ENCODE measurements at regions not wholly inside any gene's neighbourhood (a gene's known extent, or its start where the extent isn't known, plus 50 kb on each side); places are given as distances from the start of the nearest gene placed in this dataset.
"Not testable (repeated sequence)": the region's sequence is repeated elsewhere in the genome, so short reads cannot be mapped to it uniquely, and the experiment has no call there.

DNA sequence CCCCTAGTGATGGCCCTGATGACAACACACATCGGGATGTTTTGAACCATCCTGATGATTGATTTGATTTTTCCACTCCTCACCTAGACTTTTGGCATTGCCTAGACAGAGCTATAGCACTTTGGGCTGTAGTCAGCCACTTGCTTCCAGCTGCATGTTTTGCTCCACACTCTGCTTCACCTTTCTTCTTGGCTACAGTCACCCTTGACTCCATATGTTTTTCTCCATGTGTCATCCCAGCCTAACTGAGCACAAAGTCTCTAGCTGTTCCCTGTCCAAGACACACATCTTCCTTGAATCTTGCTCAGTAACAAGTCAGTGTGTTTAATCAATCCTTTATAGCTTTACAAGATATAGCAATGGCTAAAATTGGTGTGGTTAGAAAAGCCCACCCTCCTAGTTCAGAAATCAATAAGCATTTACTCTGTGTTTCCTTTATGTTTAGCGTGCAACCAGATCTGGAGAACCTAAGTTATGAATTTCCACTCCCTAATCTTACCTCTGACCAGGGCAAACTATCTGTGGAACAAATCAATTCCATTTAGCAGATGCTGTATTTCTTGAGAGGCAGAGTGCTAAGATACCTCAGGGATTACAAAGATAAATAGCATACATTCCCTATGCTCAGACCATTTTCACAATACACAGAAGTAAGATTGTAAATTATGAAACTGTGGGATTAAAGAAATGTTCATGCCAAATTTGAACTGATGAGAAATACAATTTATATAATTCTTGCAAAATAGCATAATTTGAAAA lies 98.4 kb upstream of the LYPLAL1 start:
- no peak for DNase-seq (ENCODE audit: low read depth in 2 of 2, low spot score in 1 of 2)

DNA sequence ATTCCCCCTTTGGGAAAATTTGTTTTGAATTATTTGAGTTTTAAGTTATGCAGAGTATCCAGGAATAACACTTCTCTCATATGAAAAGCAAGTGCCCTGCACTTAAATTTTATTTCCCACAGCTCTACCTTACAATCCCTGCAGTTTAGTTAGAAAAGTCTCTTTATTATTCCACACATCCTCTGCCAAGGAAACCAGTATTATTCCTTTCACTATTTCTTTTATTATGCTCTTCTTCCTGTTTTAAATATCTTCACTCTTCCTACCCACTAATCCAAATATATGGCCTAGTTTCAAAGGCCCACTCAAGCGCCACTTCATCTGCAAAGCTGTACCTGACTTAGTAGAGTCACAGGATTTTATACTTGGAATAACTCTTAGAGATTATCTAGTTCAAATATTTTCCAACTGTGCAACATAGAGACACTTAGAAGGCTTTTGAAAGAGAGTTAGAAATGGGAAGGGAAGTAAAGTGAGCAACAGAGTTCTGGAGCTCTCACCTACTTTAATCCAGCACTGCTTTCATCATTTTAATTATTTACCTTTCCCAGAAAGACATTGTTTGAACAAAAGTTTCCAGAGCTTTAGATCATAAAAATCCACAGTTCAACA lies 97.2 kb upstream of the LYPLAL1 start:
- no peak for DNase-seq (ENCODE audit: low read depth in 2 of 2, low spot score in 1 of 2)

GRCh38 chr1:219077767-219078166 lies 95.9 kb upstream of the LYPLAL1 start:
- DNase-seq (ENCODE audit: low read depth in 2 of 2, low spot score in 1 of 2) = not testable (repeated sequence)

DNA sequence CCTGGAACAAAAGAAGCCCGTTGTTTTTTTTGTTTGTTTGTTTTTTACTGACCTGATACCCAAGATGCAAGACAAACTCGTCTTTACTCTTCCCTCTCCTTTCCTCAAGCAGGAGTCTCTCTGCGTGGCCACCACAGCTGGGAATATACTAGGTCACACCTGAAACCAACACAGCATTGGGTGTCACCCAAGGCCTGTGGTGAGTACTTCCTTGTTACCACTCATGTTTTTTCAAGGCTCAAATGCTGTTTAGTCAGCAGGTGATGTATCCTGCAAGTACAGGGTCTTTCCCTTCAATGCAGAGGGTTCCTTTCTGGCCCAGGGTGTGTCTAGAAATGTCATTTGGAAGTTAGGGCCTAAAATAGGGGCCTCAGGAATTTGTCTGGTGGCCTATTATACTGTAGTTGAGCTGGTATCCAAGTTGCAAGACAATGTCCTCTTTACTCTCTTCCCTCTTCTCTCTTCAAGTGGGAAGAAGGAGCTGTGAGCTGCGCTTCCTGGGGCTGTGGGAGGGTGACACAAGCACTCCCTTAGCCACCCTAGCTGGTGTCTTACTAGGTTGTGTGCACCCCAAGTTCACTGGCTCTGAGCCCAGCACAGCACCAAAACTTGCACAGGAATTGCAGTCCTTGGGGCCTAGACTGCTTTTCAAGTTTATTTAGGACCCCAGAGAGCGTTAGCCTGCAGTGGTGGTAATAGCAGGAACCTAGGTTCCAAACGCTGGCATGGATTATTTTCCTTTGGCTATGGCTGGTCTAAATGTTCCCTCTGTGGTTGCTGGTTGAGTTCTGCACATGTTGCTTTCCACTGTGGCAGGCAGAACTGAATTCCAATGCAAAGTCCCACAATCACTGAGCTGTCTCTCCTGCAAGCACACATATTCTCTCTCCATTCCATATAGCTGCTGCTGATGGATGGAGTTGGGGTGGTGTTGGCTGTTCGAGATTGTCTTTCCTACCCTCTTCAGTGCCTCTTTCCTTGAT lies 91.4 kb upstream of the LYPLAL1 start:
- DNase-seq (ENCODE audit: low read depth in 2 of 2, low spot score in 1 of 2) = no peak

- DNase-seq (ENCODE audit: low read depth in 2 of 2, low spot score in 1 of 2) = no peak
Measured at GRCh38 chr1:219083631-219084030, 90.0 kb upstream of the LYPLAL1 start.

DNA sequence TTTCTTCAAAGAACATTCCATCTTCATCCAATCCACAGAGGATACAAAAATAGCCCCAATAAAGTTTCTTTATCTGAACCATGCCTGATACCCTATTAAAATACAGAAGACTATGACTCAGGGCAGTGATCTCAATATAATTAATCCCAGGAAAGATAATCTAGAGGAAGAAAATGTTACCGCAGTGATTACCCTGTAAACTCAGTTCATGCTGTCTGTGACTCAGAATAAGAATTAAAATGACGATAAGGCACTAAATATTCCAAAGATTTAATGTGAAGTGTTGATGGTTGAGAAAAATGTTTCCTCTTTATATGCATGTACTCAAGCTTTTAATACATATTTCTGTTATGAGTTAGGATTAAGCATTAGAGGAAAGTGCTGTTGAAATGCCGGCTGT lies 88.6 kb upstream of the LYPLAL1 start:
- no peak for DNase-seq (ENCODE audit: low read depth in 2 of 2, low spot score in 1 of 2)

DNA sequence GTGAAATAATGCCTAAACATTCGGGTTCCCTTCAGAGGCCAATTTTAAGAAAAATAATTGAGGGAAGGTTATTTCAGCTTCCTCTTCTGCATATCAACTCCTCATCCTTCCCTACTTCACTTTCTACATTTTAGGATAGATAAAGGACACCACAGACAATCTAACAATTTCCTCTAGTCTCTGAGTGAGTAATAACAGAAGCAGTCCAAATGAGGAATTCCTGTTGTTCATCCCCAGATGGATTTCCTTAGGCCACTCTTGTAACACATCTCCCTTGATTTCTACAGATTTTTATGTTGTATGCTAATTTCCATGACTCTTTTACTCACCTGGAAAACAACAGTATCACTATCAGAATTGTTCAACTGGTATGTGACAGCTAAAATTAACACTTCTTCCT lies 87.7 kb upstream of the LYPLAL1 start:
- DNase-seq (ENCODE audit: low read depth in 2 of 2, low spot score in 1 of 2) = no peak

DNA sequence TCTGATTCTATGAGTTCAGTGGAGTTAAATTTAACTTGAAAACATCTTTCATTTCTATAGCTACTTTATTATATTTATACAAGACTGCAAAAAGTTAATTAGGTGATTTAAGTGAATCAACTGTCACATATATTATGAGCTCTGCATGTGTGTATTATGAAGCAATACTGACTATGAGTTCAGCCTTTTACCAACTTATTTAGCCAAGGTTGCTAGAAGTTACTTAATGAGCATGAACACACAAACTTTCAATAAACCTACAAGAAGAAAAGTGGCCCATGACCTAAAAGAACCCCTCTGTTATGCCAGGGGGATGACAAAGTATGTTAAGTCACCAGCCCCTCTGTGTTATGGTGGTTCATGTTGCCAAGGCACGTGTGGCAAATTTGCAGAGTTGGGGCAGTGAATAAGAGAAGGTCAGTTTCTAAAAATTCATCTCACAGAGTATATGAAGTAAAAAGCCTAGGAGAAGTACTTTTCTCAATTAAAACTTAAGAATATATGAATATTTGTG lies 86.7 kb upstream of the LYPLAL1 start:
- no peak for DNase-seq (ENCODE audit: low read depth in 2 of 2, low spot score in 1 of 2)

DNA sequence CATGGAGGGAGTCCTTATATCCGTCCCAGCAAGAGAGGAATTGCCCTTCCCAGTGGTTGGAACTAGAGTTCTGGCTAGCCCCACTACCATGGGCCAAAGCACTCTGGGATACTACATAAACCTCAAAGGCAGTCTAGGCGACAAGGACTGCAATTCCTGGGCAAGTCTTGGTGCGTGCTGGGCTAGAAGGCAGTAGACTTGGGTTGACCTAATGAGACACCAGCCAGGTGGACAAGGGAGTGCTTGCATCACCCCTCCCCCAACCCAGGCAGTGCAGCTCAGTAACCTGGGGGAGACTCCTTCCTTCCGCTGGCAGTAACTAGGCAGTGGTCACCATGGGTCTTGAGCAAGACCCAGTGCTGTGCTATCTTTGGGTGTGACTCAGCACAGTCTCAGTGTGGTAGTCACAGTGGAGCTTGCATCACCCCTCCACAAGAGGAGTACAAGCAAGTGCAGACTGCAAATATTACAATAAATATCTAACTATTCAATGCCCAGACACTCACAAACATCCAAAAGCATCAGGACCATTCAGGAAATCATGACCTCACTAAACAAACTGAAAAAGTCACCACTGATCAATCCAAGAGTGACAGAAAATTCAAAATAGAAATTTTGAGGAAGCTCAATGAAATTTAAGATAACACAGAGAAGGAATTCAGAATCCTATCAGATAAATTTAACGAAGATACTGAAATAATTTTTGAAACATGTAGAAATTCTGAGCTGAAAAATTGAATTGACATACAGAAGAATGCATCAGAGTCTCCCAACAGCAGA lies 84.7 kb upstream of the LYPLAL1 start:
- DNase-seq (ENCODE audit: low read depth in 2 of 2, low spot score in 1 of 2) = no peak

DNA sequence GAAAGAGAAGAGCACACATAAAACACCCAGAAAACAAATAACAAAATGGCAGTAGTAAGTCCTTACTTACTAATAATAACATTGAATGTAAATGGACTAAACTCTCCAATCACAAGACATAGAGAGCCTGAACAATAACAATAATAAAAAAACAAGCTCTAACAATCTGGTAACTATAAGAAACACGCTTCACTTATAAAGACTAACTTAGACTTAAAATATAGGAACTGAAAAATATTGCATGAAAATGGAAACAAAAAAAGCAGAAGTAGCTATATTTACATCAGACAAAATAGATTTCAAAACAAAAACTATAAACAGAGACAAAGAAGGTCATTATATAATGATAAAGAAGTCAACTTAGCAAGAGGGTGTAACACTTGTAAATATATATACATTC lies 83.1 kb upstream of the LYPLAL1 start:
- DNase-seq (ENCODE audit: low read depth in 2 of 2, low spot score in 1 of 2) = no peak

- DNase-seq (ENCODE audit: low read depth in 2 of 2, low spot score in 1 of 2) = no peak
Measured at GRCh38 chr1:219092206-219092605, 81.5 kb upstream of the LYPLAL1 start.

DNA sequence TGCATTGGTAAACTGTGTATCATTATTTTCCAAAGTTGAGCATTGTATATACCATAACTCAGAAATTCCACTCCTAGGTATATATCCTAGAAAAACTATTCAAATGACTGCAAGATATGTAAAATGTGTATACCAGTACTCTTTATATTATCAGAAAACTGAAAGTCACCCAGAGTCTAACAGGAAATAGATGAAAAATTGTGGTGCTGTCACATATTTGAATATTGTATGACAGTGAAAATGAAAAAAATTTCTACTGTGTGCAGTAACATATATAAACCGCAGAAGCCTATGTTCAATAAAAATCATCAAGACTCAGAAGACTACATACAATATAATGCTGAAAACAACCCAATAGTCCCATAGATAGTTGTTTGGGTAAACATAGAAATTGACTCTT lies 74.4 kb upstream of the LYPLAL1 start:
- no peak for DNase-seq (ENCODE audit: low read depth in 2 of 2, low spot score in 1 of 2)

DNA sequence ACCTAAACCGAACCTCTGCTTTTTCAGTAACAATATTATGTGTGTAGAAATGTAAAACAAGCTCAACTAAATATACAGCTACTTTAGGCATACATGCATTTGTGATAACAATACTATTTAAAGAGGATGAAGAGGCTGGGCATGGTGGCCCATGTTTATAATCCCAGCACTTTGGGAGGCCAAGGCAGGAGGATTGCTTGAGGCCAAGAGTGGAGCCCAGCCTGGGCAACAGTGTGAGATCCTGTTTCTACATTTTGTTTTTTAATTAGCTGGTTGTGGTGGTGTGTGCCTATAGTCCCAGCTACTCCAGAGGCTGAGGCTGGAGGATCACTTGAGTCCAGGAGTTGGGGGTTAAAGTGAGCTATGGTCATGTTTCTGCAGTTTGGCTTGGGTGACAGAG lies 73.6 kb upstream of the LYPLAL1 start:
- no peak for DNase-seq (ENCODE audit: low read depth in 2 of 2, low spot score in 1 of 2)

DNA sequence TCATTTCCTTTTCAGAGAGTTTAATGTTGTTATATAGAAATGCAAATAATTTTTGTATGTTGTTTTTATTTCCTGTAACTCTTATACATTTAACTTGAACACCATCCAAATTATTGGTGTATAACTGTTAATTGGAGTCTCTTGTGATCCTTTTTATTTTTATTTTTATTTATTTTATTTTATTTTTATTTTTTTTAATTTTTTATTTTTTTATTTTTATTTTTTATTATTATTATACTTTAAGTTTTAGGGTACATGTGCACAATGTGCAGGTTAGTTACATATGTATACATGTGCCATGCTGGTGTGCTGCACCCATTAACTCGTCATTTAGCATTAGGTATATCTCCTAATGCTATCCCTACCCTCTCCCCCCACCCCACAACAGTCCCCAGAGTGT lies 71.2 kb upstream of the LYPLAL1 start:
- DNase-seq (ENCODE audit: low read depth in 2 of 2, low spot score in 1 of 2) = not testable (repeated sequence)

DNA sequence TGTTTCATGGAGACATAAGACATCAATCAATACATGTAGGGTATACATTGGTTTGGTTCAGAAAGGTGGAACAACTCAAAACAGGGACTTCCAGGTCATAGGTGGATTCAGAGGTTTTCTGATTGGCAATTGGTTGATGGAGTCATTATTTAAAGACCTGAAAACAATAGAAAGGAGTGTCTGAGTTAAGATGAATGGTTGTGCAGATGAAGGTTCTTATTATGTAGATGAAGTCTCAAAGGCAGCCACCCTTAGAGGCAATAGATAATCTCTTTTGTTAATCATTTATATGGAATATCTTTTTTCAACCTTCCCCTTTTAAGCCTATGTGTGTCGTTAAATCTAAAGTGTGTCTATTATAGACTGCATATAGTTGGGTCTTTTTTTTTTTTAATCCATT lies 67.8 kb upstream of the LYPLAL1 start:
- DNase-seq (ENCODE audit: low read depth in 2 of 2, low spot score in 1 of 2) = no peak

- no peak for DNase-seq (ENCODE audit: low read depth in 2 of 2, low spot score in 1 of 2)
Measured at GRCh38 chr1:219109424-219110018, 64.2 kb upstream of the LYPLAL1 start.

- DNase-seq (ENCODE audit: low read depth in 2 of 2, low spot score in 1 of 2) = no peak
Measured at GRCh38 chr1:219113261-219113660, 60.4 kb upstream of the LYPLAL1 start.

- DNase-seq (ENCODE audit: low read depth in 2 of 2, low spot score in 1 of 2) = no peak
Measured at GRCh38 chr1:219114014-219114413, 59.7 kb upstream of the LYPLAL1 start.

DNA sequence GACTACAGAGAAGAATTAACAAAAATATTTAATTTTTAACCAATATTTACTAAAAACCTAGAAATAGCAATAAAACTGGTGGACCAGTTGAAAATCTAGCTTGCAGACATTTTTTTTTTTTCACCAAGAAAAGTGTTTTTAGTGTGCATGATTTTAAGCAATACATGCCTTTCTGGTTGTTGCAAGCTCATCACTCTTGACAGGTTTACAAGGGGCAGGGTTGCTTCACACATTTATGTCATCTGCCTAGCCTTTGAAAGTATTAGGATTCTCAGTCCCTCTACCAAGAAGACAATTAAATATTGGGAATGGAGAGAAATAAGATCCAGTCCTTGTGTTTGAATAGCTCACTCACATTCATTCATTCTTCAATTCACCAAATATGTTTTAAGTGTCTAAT lies 53.8 kb upstream of the LYPLAL1 start:
- DNase-seq (ENCODE audit: low read depth in 2 of 2, low spot score in 1 of 2) = no peak

Data from stimulated activated CD8-positive, alpha-beta memory T cell treated with anti-CD3 and anti-CD28 coated beads, Interleukin-4, amount 100 ng/mL, for 4 hours (primary cell).